ENCODE measurements at regions not wholly inside any gene's neighbourhood (a gene's known extent, or its start where the extent isn't known, plus 50 kb on each side); places are given as distances from the start of the nearest gene placed in this dataset.

GRCh38 chr10:109701633-109702215 is 221.6 kb downstream of the XPNPEP1 start:
- Mint-ChIP-seq H3K27ac (no peak overlapping the region), H3K4me1 (no peaks in the 10 kb centered on the region), H3K9me3 (peaks cover 0 to 1% (median 0%) of the 10 kb centered on the region in 8 donors), H3K36me3 (no peaks in the 10 kb centered on the region), H3K4me3 (no peak overlapping the region), H3K27me3 (no peaks in the 10 kb centered on the region)
- Histone ChIP-seq H3K27ac (ENCODE audit: low read depth, low read length) (no peak overlapping the region), H3K9me3 (ENCODE audit: control insufficient read depth in 1 of 2, low read length in 2 of 2) (no peaks in the 10 kb centered on the region), H3K4me3 (ENCODE audit: low read length in 2 of 2) (no peak overlapping the region), H3K4me1 (ENCODE audit: insufficient read depth, low read length) (no peaks in the 10 kb centered on the region), H3K27me3 (ENCODE audit: insufficient read depth, low read length) (no peaks in the 10 kb centered on the region), H3K36me3 (ENCODE audit: insufficient read depth, low read length) (no peaks in the 10 kb centered on the region)
- intact Hi-C loops (cut with micrococcal nuclease) = no loop called here
- CTCF ChIA-PET (ENCODE audit: partially characterized antibody) = no interaction called here
- POLR2A ChIA-PET (ENCODE audit: partially characterized antibody) = no interaction called here
- DNase-seq = no peak

- POLR2A ChIA-PET (ENCODE audit: partially characterized antibody) = no interaction called here
- H3K36me3 ChIP-seq (ENCODE audit: insufficient read depth, low read length) = no peaks in the 10 kb centered on the region
- Mint-ChIP-seq H3K27me3 (peaks cover 0 to 2% of the 10 kb centered on the region in 2 donors), H3K36me3 (no peaks in the 10 kb centered on the region), H3K9me3 (peaks cover 0 to 1% (median 0%) of the 10 kb centered on the region in 8 donors), H3K4me3 (no peak overlapping the region), H3K27ac (no peak overlapping the region), H3K4me1 (no peaks in the 10 kb centered on the region)
- CTCF ChIA-PET (ENCODE audit: partially characterized antibody) = no interaction called here
- DNase-seq = no peak
- no peak overlapping the region for H3K27ac ChIP-seq (ENCODE audit: low read depth, low read length)
- intact Hi-C loops (cut with micrococcal nuclease) = no loop called here
- no peaks in the 10 kb centered on the region for H3K4me1 ChIP-seq (ENCODE audit: insufficient read depth, low read length)
- no peaks in the 10 kb centered on the region for H3K9me3 ChIP-seq (ENCODE audit: control insufficient read depth in 1 of 2, low read length in 2 of 2)
- H3K4me3 ChIP-seq (ENCODE audit: low read length in 2 of 2) = no peak overlapping the region
- no peaks in the 10 kb centered on the region for H3K27me3 ChIP-seq (ENCODE audit: insufficient read depth, low read length)
Observed at GRCh38 chr10:109698882-109699664, 224.2 kb downstream of the XPNPEP1 start.

- Mint-ChIP-seq H3K27me3 (peaks cover 0 to 2% of the 10 kb centered on the region in 2 donors), H3K4me1 (no peaks in the 10 kb centered on the region)
Observed at GRCh38 chr10:109698086-109698485, 225.2 kb downstream of the XPNPEP1 start.

GRCh38 chr10:109696981-109697775 is 226.1 kb downstream of the XPNPEP1 start:
- H3K4me1 Mint-ChIP-seq = no peaks in the 10 kb centered on the region

More at GRCh38 chr10:109698086-109698485, 225.2 kb downstream of the XPNPEP1 start:
- no peaks in the 10 kb centered on the region for H3K27me3 ChIP-seq (ENCODE audit: insufficient read depth, low read length)
- intact Hi-C loops (cut with micrococcal nuclease) = no loop called here
- Mint-ChIP-seq H3K4me3 (no peak overlapping the region), H3K27ac (no peak overlapping the region), H3K36me3 (no peaks in the 10 kb centered on the region), H3K9me3 (peaks cover 0 to 1% (median 0%) of the 10 kb centered on the region in 8 donors)
- CTCF ChIA-PET (ENCODE audit: partially characterized antibody) = no interaction called here
- H3K4me1 ChIP-seq (ENCODE audit: insufficient read depth, low read length) = no peaks in the 10 kb centered on the region
- H3K36me3 ChIP-seq (ENCODE audit: insufficient read depth, low read length) = no peaks in the 10 kb centered on the region
- H3K27ac ChIP-seq (ENCODE audit: low read depth, low read length) = no peak overlapping the region
- H3K4me3 ChIP-seq (ENCODE audit: low read length in 2 of 2) = no peak overlapping the region
- H3K9me3 ChIP-seq (ENCODE audit: control insufficient read depth in 1 of 2, low read length in 2 of 2) = no peaks in the 10 kb centered on the region
- POLR2A ChIA-PET (ENCODE audit: partially characterized antibody) = no interaction called here
- no peak for DNase-seq

GRCh38 chr10:109696462-109696861 is 226.8 kb downstream of the XPNPEP1 start:
- Histone ChIP-seq H3K27me3 (ENCODE audit: insufficient read depth, low read length) (no peaks in the 10 kb centered on the region), H3K36me3 (ENCODE audit: insufficient read depth, low read length) (no peaks in the 10 kb centered on the region), H3K4me1 (ENCODE audit: insufficient read depth, low read length) (no peaks in the 10 kb centered on the region), H3K9me3 (ENCODE audit: control insufficient read depth in 1 of 2, low read length in 2 of 2) (no peaks in the 10 kb centered on the region), H3K4me3 (ENCODE audit: low read length in 2 of 2) (no peak overlapping the region), H3K27ac (ENCODE audit: low read depth, low read length) (no peak overlapping the region)
- Mint-ChIP-seq H3K4me3 (no peak overlapping the region), H3K27ac (no peak overlapping the region), H3K4me1 (no peaks in the 10 kb centered on the region), H3K9me3 (peaks cover 0 to 1% (median 0%) of the 10 kb centered on the region in 8 donors), H3K27me3 (peaks cover 2 to 3% of the 10 kb centered on the region in 2 donors), H3K36me3 (no peaks in the 10 kb centered on the region)
- intact Hi-C loops (cut with micrococcal nuclease) = no loop called here
- DNase-seq = no peak
- ChIA-PET CTCF (ENCODE audit: partially characterized antibody) (no interaction called here), POLR2A (ENCODE audit: partially characterized antibody) (no interaction called here)

More at GRCh38 chr10:109696981-109697775, 226.1 kb downstream of the XPNPEP1 start:
- peaks cover 0 to 1% (median 0%) of the 10 kb centered on the region in 8 donors for H3K9me3 Mint-ChIP-seq
- ChIA-PET CTCF (ENCODE audit: partially characterized antibody) (no interaction called here), POLR2A (ENCODE audit: partially characterized antibody) (no interaction called here)
- Histone ChIP-seq H3K4me1 (ENCODE audit: insufficient read depth, low read length) (no peaks in the 10 kb centered on the region), H3K36me3 (ENCODE audit: insufficient read depth, low read length) (no peaks in the 10 kb centered on the region), H3K9me3 (ENCODE audit: control insufficient read depth in 1 of 2, low read length in 2 of 2) (no peaks in the 10 kb centered on the region), H3K4me3 (ENCODE audit: low read length in 2 of 2) (no peak overlapping the region), H3K27ac (ENCODE audit: low read depth, low read length) (no peak overlapping the region), H3K27me3 (ENCODE audit: insufficient read depth, low read length) (no peaks in the 10 kb centered on the region)
- H3K27me3 Mint-ChIP-seq = peaks cover 2% of the 10 kb centered on the region in 2 donors
- H3K36me3 Mint-ChIP-seq = no peaks in the 10 kb centered on the region
- intact Hi-C loops (cut with micrococcal nuclease) = no loop called here
- no peak for DNase-seq
- no peak overlapping the region for H3K27ac Mint-ChIP-seq
- no peak overlapping the region for H3K4me3 Mint-ChIP-seq

GRCh38 chr10:109695988-109696387 is 227.3 kb downstream of the XPNPEP1 start:
- ChIA-PET CTCF (ENCODE audit: partially characterized antibody) (no interaction called here), POLR2A (ENCODE audit: partially characterized antibody) (no interaction called here)
- Mint-ChIP-seq H3K4me1 (no peaks in the 10 kb centered on the region), H3K4me3 (no peak overlapping the region), H3K36me3 (no peaks in the 10 kb centered on the region), H3K27me3 (peaks cover 2 to 5% of the 10 kb centered on the region in 2 donors), H3K27ac (no peak overlapping the region), H3K9me3 (peaks cover 0 to 1% (median 0%) of the 10 kb centered on the region in 8 donors)
- Histone ChIP-seq H3K27me3 (ENCODE audit: insufficient read depth, low read length) (no peaks in the 10 kb centered on the region), H3K9me3 (ENCODE audit: control insufficient read depth in 1 of 2, low read length in 2 of 2) (no peaks in the 10 kb centered on the region), H3K36me3 (ENCODE audit: insufficient read depth, low read length) (no peaks in the 10 kb centered on the region), H3K4me1 (ENCODE audit: insufficient read depth, low read length) (no peaks in the 10 kb centered on the region), H3K27ac (ENCODE audit: low read depth, low read length) (no peak overlapping the region), H3K4me3 (ENCODE audit: low read length in 2 of 2) (no peak overlapping the region)
- intact Hi-C loops (cut with micrococcal nuclease) = no loop called here
- DNase-seq = no peak

- CTCF ChIA-PET (ENCODE audit: partially characterized antibody) = no interaction called here
- peaks cover 2 to 6% of the 10 kb centered on the region in 2 donors for H3K27me3 Mint-ChIP-seq
- no peak overlapping the region for H3K27ac ChIP-seq (ENCODE audit: low read depth, low read length)
- H3K36me3 Mint-ChIP-seq = no peaks in the 10 kb centered on the region
- H3K27me3 ChIP-seq (ENCODE audit: insufficient read depth, low read length) = no peaks in the 10 kb centered on the region
- no peak overlapping the region for H3K27ac Mint-ChIP-seq
- no peaks in the 10 kb centered on the region for H3K9me3 ChIP-seq (ENCODE audit: control insufficient read depth in 1 of 2, low read length in 2 of 2)
- H3K4me1 ChIP-seq (ENCODE audit: insufficient read depth, low read length) = no peaks in the 10 kb centered on the region
- POLR2A ChIA-PET (ENCODE audit: partially characterized antibody) = no interaction called here
- no peaks in the 10 kb centered on the region for H3K4me1 Mint-ChIP-seq
- peaks cover 0 to 6% (median 3%) of the 10 kb centered on the region in 8 donors for H3K9me3 Mint-ChIP-seq
- H3K36me3 ChIP-seq (ENCODE audit: insufficient read depth, low read length) = no peaks in the 10 kb centered on the region
- no peak overlapping the region for H3K4me3 ChIP-seq (ENCODE audit: low read length in 2 of 2)
- DNase-seq = no peak
- intact Hi-C loops (cut with micrococcal nuclease) = no loop called here
- no peak overlapping the region for H3K4me3 Mint-ChIP-seq
Observed at GRCh38 chr10:109689785-109690184, 233.5 kb downstream of the XPNPEP1 start.
